Osteoblast (primary cell): ENCODE measurements at regions not wholly inside any gene's neighbourhood (a gene's known extent, or its start where the extent isn't known, plus 50 kb on each side); places are given as distances from the start of the nearest gene placed in this dataset.

Experiments
- DNase-seq: peaks from one replicate; pipeline ENCODE4 v3.0.0; 2011; ENCODE audit warnings: low spot score, mixed read lengths; ENCODE audit not compliant: insufficient read length; ENCODE audit errors: missing footprints
- H2AFZ ChIP-seq: 2 replicates; pipeline ENCODE4 v1.6.0; 2011; ENCODE audit warnings: mild to moderate bottlenecking, low read length
- H3K27ac ChIP-seq: 2 replicates; pipeline ENCODE4 v1.5.1; 2011; ENCODE audit warnings: mild to moderate bottlenecking, low read depth, low read length, moderate library complexity
- H3K27me3 ChIP-seq: 2 replicates; pipeline ENCODE4 v1.6.0; 2012; ENCODE audit warnings: mild to moderate bottlenecking, control low read depth, inconsistent platforms, low read length, moderate library complexity; ENCODE audit not compliant: insufficient read depth
- H3K36me3 ChIP-seq: 2 replicates; pipeline ENCODE4 v1.5.1; 2011; ENCODE audit warnings: mild to moderate bottlenecking, low read length, control low read depth, moderate library complexity; ENCODE audit not compliant: insufficient read depth
- H3K4me1 ChIP-seq: 2 replicates; pipeline ENCODE4 v1.5.1; 2011; ENCODE audit warnings: mild to moderate bottlenecking, low read length, control low read depth, moderate library complexity; ENCODE audit not compliant: insufficient read depth
- H3K4me2 ChIP-seq: 2 replicates; pipeline ENCODE4 v1.6.0; 2011; ENCODE audit warnings: mild to moderate bottlenecking, low read length; ENCODE audit not compliant: insufficient read depth
- H3K4me3 ChIP-seq: fragments of 200-600 bp; sonication (generic); 3 replicates; pipeline ENCODE4 v1.5.1; 2012; ENCODE audit warnings: mild to moderate bottlenecking, low read length, inconsistent platforms; ENCODE audit not compliant: insufficient read depth
- H3K79me2 ChIP-seq: 2 replicates; pipeline ENCODE4 v1.6.0; 2012; ENCODE audit warnings: mild to moderate bottlenecking, low read length, control low read depth, inconsistent platforms; ENCODE audit not compliant: insufficient read depth
- H3K9me3 ChIP-seq: 2 replicates; pipeline ENCODE4 v1.5.1; 2011; ENCODE audit warnings: low read depth, low read length, control low read depth
- H4K20me1 ChIP-seq: 2 replicates; pipeline ENCODE4 v1.6.0; 2012; ENCODE audit warnings: mild to moderate bottlenecking, low read length, control low read depth; ENCODE audit not compliant: insufficient read depth
- TF ChIP-seq, protein P1 (sequence below): IDR thresholded peaks from 2 replicates; pipeline ENCODE4 v1.5.1; 2011; ENCODE audit warnings: mild to moderate bottlenecking, low read depth, low read length, moderate library complexity; ENCODE audit errors: extremely low read depth

DNA sequence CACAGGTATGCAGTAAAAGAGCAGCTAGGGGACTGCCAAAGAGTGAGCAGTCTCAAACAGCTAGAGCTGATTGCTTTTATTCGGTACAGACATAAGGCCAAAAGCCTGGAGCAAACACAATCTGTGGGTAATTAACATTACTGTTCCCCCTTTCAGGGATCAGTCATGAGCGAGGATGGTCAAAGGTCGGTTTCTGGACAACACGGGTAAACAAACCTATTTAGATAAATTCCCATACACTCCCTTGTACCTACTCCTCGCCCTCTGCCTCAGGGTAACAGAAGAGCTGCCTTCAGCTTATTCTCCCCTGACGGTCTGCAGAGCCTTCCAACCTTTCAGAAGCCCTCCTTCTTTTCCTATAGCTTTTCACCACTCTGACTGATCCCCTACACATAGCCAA, 586.0 kb downstream of the SUCLG1 start:
- Histone ChIP-seq H3K36me3 (no peaks in the 10 kb centered on the region), H3K27ac (no peak overlapping the region), H3K79me2 (no peaks in the 10 kb centered on the region), H4K20me1 (no peaks in the 10 kb centered on the region), H2AFZ (no peak overlapping the region), H3K4me2 (no peak overlapping the region), H3K4me1 (no peaks in the 10 kb centered on the region), H3K27me3 (no peaks in the 10 kb centered on the region), H3K9me3 (no peaks in the 10 kb centered on the region), H3K4me3 (no peak overlapping the region)
- no peak for DNase-seq
- TF ChIP-seq, protein P1, sequence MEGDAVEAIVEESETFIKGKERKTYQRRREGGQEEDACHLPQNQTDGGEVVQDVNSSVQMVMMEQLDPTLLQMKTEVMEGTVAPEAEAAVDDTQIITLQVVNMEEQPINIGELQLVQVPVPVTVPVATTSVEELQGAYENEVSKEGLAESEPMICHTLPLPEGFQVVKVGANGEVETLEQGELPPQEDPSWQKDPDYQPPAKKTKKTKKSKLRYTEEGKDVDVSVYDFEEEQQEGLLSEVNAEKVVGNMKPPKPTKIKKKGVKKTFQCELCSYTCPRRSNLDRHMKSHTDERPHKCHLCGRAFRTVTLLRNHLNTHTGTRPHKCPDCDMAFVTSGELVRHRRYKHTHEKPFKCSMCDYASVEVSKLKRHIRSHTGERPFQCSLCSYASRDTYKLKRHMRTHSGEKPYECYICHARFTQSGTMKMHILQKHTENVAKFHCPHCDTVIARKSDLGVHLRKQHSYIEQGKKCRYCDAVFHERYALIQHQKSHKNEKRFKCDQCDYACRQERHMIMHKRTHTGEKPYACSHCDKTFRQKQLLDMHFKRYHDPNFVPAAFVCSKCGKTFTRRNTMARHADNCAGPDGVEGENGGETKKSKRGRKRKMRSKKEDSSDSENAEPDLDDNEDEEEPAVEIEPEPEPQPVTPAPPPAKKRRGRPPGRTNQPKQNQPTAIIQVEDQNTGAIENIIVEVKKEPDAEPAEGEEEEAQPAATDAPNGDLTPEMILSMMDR, result no peak

DNA sequence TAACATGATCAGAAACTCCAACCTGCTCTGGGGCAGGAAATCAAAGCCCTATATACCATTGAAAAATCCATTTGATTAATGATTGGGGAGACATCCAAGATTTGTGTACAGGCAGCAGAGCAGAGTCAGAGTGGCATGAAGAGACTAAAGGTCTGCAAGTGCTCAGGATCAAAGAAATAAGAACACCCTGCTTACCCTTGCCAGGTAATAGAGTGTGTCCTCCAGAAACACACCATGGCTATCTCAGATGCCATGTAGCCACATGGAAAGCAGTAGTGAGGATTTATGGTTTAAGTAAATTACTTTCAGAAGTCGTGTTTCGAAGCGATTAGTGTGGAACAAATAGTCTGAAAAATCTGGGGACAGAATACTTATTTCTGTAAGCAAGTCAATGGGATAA, 592.9 kb downstream of the SUCLG1 start:
- Histone ChIP-seq H3K4me2 (no peak overlapping the region), H4K20me1 (no peaks in the 10 kb centered on the region), H3K36me3 (no peaks in the 10 kb centered on the region), H2AFZ (no peak overlapping the region), H3K9me3 (peaks cover 2% of the 10 kb centered on the region), H3K4me1 (no peaks in the 10 kb centered on the region), H3K4me3 (no peak overlapping the region), H3K27me3 (no peaks in the 10 kb centered on the region), H3K79me2 (no peaks in the 10 kb centered on the region), H3K27ac (no peak overlapping the region)
- DNase-seq, result no peak
- TF ChIP-seq, protein P1, result no peak

DNA sequence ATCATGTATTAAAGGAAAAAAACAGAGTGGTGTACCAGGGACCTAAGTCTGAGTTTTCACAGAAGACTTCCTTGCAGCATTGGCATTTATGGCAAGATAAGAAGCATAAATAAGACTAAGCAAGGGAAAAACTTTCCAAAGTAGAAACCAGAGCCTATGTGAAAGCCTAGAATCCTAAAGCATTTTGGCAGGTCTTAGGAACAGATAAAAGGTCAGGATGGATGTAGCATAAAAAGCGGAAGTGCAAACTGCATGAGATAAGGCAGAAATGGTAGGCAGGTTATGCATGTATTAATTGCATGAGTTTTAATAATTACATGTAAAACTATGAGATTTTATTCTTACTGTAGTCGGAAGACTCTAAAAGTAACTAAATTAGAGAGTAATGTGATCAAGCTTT, 596.5 kb downstream of the SUCLG1 start:
- H3K4me3 ChIP-seq, result no peak overlapping the region
- no peak for DNase-seq
- H2AFZ ChIP-seq, result no peak overlapping the region
- H3K4me2 ChIP-seq, result no peak overlapping the region
- TF ChIP-seq, protein P1, result no peak
- H3K36me3 ChIP-seq, result no peaks in the 10 kb centered on the region
- H3K79me2 ChIP-seq, result no peaks in the 10 kb centered on the region
- no peak overlapping the region for H3K27ac ChIP-seq
- no peaks in the 10 kb centered on the region for H4K20me1 ChIP-seq
- H3K9me3 ChIP-seq, result peaks cover 2% of the 10 kb centered on the region
- no peaks in the 10 kb centered on the region for H3K4me1 ChIP-seq
- no peaks in the 10 kb centered on the region for H3K27me3 ChIP-seq

DNA sequence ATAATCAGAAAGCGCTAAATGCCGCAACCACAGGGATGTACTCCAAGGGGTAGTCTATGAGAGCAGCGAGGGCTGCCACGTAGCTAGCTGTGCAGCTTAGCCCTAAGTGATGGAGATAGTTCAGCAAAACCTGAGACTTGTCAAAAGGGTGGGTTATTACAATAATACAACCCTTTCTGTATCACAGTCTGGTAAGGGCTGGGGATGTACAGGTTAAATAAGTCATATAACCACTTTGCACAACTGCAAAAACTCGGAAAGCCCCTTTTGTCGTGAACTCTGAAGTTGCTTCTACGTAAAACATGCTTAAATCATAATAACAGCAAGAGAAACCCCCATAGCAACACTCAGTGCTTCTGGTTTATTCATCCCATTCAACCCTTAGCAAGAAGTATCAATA, 598.8 kb downstream of the SUCLG1 start:
- Histone ChIP-seq H3K27me3 (no peaks in the 10 kb centered on the region), H3K4me3 (no peak overlapping the region), H4K20me1 (no peaks in the 10 kb centered on the region), H3K79me2 (no peaks in the 10 kb centered on the region), H3K36me3 (no peaks in the 10 kb centered on the region), H3K4me1 (no peaks in the 10 kb centered on the region), H2AFZ (no peak overlapping the region), H3K27ac (no peak overlapping the region), H3K9me3 (peaks cover 2% of the 10 kb centered on the region), H3K4me2 (no peak overlapping the region)
- TF ChIP-seq, protein P1, result no peak
- no peak for DNase-seq
